ENCODE measurements at regions not wholly inside any gene's neighbourhood (a gene's known extent, or its start where the extent isn't known, plus 50 kb on each side); places are given as distances from the start of the nearest gene placed in this dataset.

DNA sequence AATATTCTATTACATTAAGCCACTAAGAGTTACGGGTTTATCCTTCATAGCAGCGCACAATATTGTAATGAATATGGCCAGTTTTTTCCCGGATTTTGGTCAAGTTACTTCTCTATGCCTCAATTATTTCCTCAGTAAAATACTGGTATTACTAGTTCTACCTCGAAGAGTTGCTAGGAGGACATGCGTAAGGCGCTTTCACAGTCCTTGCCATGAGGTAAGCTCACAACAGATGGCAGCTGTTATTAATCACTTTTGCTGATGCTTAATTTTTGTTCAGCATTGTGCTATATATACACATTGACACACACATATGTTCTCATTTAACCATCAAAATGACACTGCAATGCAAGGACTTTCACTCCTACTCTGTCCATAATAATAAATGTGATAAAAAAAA, 101.5 kb downstream of the SCG2 start:
- TF ChIP-seq, protein P1, sequence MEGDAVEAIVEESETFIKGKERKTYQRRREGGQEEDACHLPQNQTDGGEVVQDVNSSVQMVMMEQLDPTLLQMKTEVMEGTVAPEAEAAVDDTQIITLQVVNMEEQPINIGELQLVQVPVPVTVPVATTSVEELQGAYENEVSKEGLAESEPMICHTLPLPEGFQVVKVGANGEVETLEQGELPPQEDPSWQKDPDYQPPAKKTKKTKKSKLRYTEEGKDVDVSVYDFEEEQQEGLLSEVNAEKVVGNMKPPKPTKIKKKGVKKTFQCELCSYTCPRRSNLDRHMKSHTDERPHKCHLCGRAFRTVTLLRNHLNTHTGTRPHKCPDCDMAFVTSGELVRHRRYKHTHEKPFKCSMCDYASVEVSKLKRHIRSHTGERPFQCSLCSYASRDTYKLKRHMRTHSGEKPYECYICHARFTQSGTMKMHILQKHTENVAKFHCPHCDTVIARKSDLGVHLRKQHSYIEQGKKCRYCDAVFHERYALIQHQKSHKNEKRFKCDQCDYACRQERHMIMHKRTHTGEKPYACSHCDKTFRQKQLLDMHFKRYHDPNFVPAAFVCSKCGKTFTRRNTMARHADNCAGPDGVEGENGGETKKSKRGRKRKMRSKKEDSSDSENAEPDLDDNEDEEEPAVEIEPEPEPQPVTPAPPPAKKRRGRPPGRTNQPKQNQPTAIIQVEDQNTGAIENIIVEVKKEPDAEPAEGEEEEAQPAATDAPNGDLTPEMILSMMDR (IDR thresholded peaks at IDR 0.05), result no peak
- no peak for TF ChIP-seq EP300 (IDR thresholded peaks at IDR 0.05)
- TF ChIP-seq POLR2A (IDR thresholded peaks at IDR 0.05), result no peak
